ENCODE measurements at regions not wholly inside any gene's neighbourhood (a gene's known extent, or its start where the extent isn't known, plus 50 kb on each side); places are given as distances from the start of the nearest gene placed in this dataset.

GRCh38 chr3:113150250-113150649, 61.1 kb upstream of the BOC start:
- TF ChIP-seq CTCF (IDR thresholded peaks at IDR 0.05) (no peak), POLR2A (IDR thresholded peaks at IDR 0.05) (no peak)

Data from thyroid gland (tissue), 4 donors.